D721Med (cell line): ENCODE measurements at regions not wholly inside any gene's neighbourhood (a gene's known extent, or its start where the extent isn't known, plus 50 kb on each side); places are given as distances from the start of the nearest gene placed in this dataset.

Source experiments
- DNase-seq: peaks from one replicate; pipeline ENCODE4 v3.0.0; 2011; ENCODE audit warnings: low spot score; ENCODE audit not compliant: insufficient read length
- FAIRE-seq: peaks from 2 replicates; lab custom pipeline; 2011; peaks lifted over from hg19 to GRCh38; lab: Jason Lieb, UNC
- TF ChIP-seq, protein P1 (sequence below): IDR thresholded peaks from 2 replicates; pipeline ENCODE4 v1.5.1; 2012; ENCODE audit warnings: mild to moderate bottlenecking, control low read depth; ENCODE audit not compliant: insufficient read depth; ENCODE audit errors: missing control alignments

DNA sequence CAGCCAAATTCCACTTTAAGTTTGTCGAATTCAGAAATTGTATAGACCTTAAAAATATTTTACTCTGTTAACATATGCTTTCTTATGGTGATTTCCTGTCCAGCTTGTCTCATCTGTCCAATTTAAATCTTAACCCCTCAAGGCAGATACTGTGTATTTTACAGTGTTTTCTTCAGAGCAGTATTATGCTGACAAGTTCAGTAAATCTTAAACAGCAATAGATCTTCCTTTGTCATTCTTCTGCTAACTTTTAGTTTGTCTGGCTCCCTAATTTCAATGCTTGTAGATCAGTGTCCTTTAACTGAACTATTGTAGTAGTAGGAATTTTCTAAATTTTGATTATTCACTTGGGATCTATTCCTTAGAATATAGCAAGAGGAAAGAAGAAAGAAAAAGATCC, 52.8 kb upstream of the MEIS1 start:
- TF ChIP-seq, protein P1, sequence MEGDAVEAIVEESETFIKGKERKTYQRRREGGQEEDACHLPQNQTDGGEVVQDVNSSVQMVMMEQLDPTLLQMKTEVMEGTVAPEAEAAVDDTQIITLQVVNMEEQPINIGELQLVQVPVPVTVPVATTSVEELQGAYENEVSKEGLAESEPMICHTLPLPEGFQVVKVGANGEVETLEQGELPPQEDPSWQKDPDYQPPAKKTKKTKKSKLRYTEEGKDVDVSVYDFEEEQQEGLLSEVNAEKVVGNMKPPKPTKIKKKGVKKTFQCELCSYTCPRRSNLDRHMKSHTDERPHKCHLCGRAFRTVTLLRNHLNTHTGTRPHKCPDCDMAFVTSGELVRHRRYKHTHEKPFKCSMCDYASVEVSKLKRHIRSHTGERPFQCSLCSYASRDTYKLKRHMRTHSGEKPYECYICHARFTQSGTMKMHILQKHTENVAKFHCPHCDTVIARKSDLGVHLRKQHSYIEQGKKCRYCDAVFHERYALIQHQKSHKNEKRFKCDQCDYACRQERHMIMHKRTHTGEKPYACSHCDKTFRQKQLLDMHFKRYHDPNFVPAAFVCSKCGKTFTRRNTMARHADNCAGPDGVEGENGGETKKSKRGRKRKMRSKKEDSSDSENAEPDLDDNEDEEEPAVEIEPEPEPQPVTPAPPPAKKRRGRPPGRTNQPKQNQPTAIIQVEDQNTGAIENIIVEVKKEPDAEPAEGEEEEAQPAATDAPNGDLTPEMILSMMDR: no peak
- FAIRE-seq (no peak), DNase-seq (no peak)

DNA sequence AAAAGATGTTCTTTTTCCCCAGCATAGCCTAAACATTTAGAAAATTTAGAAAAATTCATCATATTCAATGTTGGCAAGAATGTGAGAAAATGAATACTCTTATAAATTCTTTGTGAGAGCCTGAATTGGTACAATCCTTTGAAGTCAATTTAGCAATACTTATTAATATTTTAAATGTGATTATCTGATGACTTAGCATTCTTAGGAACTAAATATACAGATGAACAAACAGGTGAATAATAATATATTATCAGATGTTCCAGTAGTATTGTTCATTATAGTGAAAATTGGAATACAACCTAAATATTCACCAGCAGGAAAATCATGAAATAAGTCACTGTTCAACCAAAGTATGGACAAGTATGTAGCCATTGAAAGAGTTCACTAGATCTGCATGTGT, 55.5 kb upstream of the MEIS1 start:
- FAIRE-seq (no peak), DNase-seq (no peak)
- TF ChIP-seq, protein P1: no peak

DNA sequence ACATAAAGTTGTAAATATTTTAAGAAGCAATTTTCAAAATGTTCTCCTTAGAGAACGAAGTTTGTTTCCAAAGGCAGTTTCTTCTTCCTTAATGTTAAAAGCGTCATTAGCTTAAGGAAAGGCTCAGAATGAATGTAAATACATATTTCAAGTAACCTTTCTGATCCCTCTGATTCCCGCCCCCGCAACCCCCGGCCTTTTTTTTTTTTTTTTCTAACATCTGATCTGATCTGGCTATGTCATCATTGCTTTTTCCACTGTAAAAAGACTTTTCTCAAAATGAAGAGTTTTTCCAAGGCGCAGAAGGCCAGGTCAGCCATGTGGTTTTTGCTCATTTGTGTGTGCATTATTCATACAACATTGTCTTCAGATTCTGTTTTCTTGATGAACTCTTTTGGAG, 57.1 kb upstream of the MEIS1 start:
- TF ChIP-seq, protein P1: no peak
- DNase-seq (no peak), FAIRE-seq (no peak)

DNA sequence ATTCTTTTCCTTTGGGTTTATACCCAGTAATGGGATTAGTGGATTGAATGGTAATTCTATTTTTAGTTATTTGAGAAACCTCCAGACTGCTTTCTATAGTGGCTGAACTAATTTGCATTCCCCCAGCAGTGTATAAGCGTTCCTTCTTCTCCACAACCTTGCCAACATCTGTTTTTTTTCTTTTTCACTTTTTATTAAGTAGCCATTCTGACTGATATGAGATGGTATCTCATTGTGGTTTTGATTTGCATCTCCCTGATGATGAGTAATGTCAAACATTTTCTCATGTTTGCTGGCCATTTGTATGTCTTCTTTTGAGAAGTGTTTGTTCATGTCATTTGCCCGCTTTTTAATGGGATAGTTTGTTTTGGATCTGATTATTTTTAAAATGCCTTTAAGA, 64.1 kb upstream of the MEIS1 start:
- DNase-seq: no peak
- no peak for FAIRE-seq
- TF ChIP-seq, protein P1: no peak

DNA sequence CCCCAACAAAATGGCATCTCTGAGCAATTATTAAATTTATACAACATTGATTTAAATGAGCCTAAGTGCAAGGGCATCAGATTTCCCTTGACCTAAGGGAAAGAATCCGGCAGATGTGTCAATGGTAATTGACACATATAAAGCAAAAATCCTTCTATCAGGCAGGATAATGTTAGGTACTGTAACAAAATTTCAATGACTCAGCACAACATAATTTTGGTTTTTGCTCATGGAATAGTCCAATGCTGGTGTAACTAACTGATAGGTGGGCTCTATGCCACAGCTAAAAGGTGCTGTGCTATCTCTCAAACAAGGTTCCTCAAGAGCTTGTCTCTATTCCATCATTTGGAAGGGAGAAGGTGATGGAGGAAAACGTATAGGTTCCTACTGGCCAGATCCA, 68.3 kb upstream of the MEIS1 start:
- FAIRE-seq: no peak
- DNase-seq: no peak
- TF ChIP-seq, protein P1: no peak

DNA sequence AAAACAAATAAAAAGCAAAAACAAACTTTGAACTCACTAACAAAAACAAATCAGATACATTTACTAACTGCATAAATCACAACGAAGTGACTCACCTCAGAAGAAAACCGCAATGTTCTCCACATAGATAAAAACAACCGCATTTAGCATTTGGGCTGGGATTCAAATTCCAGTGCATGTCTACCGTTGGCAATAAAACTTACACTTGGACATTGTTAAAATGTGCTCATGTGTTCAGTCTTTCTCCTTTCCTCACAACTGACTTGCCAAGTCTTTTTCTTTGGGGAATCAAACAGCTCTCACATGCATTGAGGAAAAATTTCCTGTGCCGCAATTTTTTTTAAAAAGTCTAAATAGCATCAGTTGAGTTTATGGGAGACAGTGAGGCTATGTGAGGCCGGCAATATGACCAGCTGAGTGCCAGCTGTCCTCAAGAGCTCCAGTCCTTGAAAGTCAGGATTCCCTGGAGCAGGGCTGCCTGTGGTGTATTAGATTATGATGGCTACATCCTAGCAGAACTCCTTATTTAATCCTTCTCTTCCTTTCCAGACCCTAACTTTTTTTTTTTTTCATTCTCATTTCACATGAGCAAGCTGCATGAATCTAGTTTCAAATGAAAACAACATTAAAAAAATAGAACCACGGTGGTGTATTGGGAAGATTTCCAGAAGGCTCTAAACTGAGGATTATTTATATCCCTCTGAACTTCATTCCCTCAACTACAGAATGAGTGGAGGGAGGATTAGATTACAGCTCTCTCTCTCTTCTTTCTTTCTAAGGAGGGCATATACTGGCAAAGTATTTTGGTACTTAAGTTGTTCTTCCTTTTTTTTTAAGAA, 70.2 kb upstream of the MEIS1 start:
- DNase-seq: no peak
- FAIRE-seq: no peak
- TF ChIP-seq, protein P1: no peak

DNA sequence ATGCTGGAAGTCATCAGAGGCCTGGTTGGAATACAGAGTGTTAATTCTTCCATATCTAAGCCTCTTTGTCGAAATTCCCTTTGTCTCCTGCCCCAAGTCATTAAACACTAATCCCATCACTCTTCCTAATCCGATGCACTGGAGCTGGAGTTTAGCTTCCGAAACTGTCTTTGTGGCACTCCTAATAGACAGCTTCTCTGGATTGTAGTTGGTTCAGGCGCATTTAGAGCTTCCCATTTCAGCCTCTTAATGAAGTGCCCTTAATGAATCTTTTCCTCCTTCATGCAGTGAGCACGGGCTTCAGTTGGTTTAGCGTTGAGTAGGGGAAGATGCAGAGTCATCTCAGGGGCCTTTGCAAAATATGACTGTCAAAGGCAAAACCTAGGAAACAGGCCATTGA, 72.2 kb upstream of the MEIS1 start:
- peak; percentile 95 for FAIRE-seq
- DNase-seq: peak; percentile 33
- TF ChIP-seq, protein P1: no peak
